ENCODE measurements at regions not wholly inside any gene's neighbourhood (a gene's known extent, or its start where the extent isn't known, plus 50 kb on each side); places are given as distances from the start of the nearest gene placed in this dataset.

DNA sequence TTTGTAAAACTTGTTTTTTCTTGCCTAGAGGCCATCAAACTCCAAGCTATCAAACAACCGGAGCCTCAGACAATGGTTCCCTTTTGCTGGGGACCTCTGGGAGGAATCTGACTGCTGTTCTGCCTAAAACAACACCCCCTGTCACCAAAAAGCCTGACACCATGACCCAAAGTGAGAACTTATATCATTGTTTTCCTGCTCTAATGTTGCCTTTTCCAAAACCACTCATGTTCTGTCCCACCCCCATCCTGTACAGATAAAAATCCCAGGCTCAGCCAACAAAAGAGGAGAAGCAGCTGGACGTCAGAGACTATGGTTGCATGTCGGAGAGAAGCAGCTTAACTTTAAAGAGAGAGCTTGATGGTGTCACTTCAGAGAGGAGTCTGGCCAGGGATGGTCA, 327.2 kb upstream of the CXADR start:
- no peak overlapping the region for H3K4me3 Mint-ChIP-seq
- no peak overlapping the region for H3K4me3 ChIP-seq
- H3K9me3 Mint-ChIP-seq, result peaks cover 7% of the 10 kb centered on the region
- H3K36me3 ChIP-seq (ENCODE audit: insufficient read depth), result no peaks in the 10 kb centered on the region
- H3K4me1 ChIP-seq (ENCODE audit: insufficient read depth), result no peaks in the 10 kb centered on the region
- H3K27me3 Mint-ChIP-seq (ENCODE audit: insufficient read depth, low read depth, poor library complexity), result no peaks in the 10 kb centered on the region
- no peak overlapping the region for H3K27ac Mint-ChIP-seq
- H3K79me2 ChIP-seq (replicated peaks; ENCODE audit: insufficient read depth), result no peaks in the 10 kb centered on the region
- DNase-seq (ENCODE audit: low spot score) (no peak), ATAC-seq (no peak)
- H3K27me3 ChIP-seq (ENCODE audit: insufficient read depth), result no peaks in the 10 kb centered on the region
- H3K36me3 Mint-ChIP-seq (ENCODE audit: low read depth), result peaks cover 1% of the 10 kb centered on the region; the same call in 2 of the 3 replicates
- H3K4me1 Mint-ChIP-seq, result no peaks in the 10 kb centered on the region
- no peaks in the 10 kb centered on the region for H3F3A ChIP-seq (replicated peaks; ENCODE audit: low read depth)
- TF ChIP-seq, protein P1, sequence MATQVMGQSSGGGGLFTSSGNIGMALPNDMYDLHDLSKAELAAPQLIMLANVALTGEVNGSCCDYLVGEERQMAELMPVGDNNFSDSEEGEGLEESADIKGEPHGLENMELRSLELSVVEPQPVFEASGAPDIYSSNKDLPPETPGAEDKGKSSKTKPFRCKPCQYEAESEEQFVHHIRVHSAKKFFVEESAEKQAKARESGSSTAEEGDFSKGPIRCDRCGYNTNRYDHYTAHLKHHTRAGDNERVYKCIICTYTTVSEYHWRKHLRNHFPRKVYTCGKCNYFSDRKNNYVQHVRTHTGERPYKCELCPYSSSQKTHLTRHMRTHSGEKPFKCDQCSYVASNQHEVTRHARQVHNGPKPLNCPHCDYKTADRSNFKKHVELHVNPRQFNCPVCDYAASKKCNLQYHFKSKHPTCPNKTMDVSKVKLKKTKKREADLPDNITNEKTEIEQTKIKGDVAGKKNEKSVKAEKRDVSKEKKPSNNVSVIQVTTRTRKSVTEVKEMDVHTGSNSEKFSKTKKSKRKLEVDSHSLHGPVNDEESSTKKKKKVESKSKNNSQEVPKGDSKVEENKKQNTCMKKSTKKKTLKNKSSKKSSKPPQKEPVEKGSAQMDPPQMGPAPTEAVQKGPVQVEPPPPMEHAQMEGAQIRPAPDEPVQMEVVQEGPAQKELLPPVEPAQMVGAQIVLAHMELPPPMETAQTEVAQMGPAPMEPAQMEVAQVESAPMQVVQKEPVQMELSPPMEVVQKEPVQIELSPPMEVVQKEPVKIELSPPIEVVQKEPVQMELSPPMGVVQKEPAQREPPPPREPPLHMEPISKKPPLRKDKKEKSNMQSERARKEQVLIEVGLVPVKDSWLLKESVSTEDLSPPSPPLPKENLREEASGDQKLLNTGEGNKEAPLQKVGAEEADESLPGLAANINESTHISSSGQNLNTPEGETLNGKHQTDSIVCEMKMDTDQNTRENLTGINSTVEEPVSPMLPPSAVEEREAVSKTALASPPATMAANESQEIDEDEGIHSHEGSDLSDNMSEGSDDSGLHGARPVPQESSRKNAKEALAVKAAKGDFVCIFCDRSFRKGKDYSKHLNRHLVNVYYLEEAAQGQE (IDR thresholded peaks at IDR 0.05; ENCODE audit: unreplicated experiment), result no peak
- TF ChIP-seq ZNF331 (CRISPR knock-in tag; IDR thresholded peaks at IDR 0.05; ENCODE audit: low read depth) (no peak), ZNF114 (CRISPR knock-in tag; IDR thresholded peaks at IDR 0.05) (no peak), CREB1 (CRISPR knock-in tag; IDR thresholded peaks at IDR 0.05; ENCODE audit: low read depth) (no peak), JUNB (IDR thresholded peaks at IDR 0.05; ENCODE audit: unreplicated experiment) (no peak), STAT1 (IDR thresholded peaks at IDR 0.05; ENCODE audit: unreplicated experiment) (no peak), EZH2phosphoT487 (IDR thresholded peaks at IDR 0.05; ENCODE audit: unreplicated experiment) (no peak), EZH2 (IDR thresholded peaks at IDR 0.05; ENCODE audit: low read depth, unreplicated experiment) (no peak)
- TF ChIP-seq, protein P2, sequence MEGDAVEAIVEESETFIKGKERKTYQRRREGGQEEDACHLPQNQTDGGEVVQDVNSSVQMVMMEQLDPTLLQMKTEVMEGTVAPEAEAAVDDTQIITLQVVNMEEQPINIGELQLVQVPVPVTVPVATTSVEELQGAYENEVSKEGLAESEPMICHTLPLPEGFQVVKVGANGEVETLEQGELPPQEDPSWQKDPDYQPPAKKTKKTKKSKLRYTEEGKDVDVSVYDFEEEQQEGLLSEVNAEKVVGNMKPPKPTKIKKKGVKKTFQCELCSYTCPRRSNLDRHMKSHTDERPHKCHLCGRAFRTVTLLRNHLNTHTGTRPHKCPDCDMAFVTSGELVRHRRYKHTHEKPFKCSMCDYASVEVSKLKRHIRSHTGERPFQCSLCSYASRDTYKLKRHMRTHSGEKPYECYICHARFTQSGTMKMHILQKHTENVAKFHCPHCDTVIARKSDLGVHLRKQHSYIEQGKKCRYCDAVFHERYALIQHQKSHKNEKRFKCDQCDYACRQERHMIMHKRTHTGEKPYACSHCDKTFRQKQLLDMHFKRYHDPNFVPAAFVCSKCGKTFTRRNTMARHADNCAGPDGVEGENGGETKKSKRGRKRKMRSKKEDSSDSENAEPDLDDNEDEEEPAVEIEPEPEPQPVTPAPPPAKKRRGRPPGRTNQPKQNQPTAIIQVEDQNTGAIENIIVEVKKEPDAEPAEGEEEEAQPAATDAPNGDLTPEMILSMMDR (conservative IDR thresholded peaks at IDR 0.05; ENCODE audit: low read depth in 2 of 2), result no peak
- peaks cover 40% of the 10 kb centered on the region for H3K9me2 ChIP-seq (ENCODE audit: insufficient read depth)
- no peaks in the 10 kb centered on the region for H4K20me1 ChIP-seq (replicated peaks; ENCODE audit: insufficient read depth)
- H3K4me2 ChIP-seq, result no peak overlapping the region
- H2AFZ ChIP-seq, result no peak overlapping the region
- H3K27ac ChIP-seq (ENCODE audit: low read depth), result no peak overlapping the region

DNA sequence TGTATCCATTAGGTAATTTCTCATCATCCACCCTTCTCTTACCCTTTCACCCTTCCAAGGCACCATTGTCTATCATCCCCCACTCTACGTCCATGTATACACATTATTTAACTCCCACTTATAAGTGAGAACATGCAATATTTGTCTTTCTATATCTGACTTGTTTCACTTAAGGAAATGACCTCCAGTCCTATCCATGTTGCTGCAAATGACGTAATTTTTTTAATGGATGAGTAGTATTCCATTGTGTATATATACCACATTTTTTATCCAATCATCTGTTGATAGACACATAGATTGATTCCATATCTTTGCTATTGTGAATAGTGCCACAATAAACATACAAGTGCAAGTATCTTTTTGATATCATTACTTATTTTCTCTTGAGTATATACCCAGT, 322.9 kb upstream of the CXADR start:
- Histone ChIP-seq H3K4me3 (no peak overlapping the region), H3K27ac (ENCODE audit: low read depth) (no peak overlapping the region), H3K4me2 (no peak overlapping the region), H3K36me3 (ENCODE audit: insufficient read depth) (no peaks in the 10 kb centered on the region), H3F3A (replicated peaks; ENCODE audit: low read depth) (no peaks in the 10 kb centered on the region), H4K20me1 (replicated peaks; ENCODE audit: insufficient read depth) (no peaks in the 10 kb centered on the region), H3K79me2 (replicated peaks; ENCODE audit: insufficient read depth) (no peaks in the 10 kb centered on the region), H3K4me1 (ENCODE audit: insufficient read depth) (no peaks in the 10 kb centered on the region), H3K9me2 (ENCODE audit: insufficient read depth) (peaks cover 27% of the 10 kb centered on the region), H3K27me3 (ENCODE audit: insufficient read depth) (no peaks in the 10 kb centered on the region), H2AFZ (no peak overlapping the region)
- no peak for ATAC-seq
- Mint-ChIP-seq H3K27me3 (ENCODE audit: insufficient read depth, low read depth, poor library complexity) (peaks cover 1% of the 10 kb centered on the region), H3K4me1 (no peaks in the 10 kb centered on the region), H3K36me3 (ENCODE audit: low read depth) (peaks cover 25% of the 10 kb centered on the region), H3K9me3 (peaks cover 43% of the 10 kb centered on the region), H3K27ac (no peak overlapping the region), H3K4me3 (no peak overlapping the region)
- no peak for DNase-seq (ENCODE audit: low spot score)
- TF ChIP-seq STAT1 (IDR thresholded peaks at IDR 0.05; ENCODE audit: unreplicated experiment) (no peak), JUNB (IDR thresholded peaks at IDR 0.05; ENCODE audit: unreplicated experiment) (no peak), EZH2phosphoT487 (IDR thresholded peaks at IDR 0.05; ENCODE audit: unreplicated experiment) (no peak), CREB1 (CRISPR knock-in tag; IDR thresholded peaks at IDR 0.05; ENCODE audit: low read depth) (no peak), EZH2 (IDR thresholded peaks at IDR 0.05; ENCODE audit: low read depth, unreplicated experiment) (no peak), ZNF114 (CRISPR knock-in tag; IDR thresholded peaks at IDR 0.05) (no peak), POLR2AphosphoS5 (IDR thresholded peaks at IDR 0.05; ENCODE audit: low read depth) (no peak), NANOG (IDR thresholded peaks at IDR 0.05; ENCODE audit: borderline replicate concordance) (no peak)
- TF ChIP-seq, protein P2 (conservative IDR thresholded peaks at IDR 0.05; ENCODE audit: low read depth in 2 of 2), result no peak
- TF ChIP-seq, protein P1 (IDR thresholded peaks at IDR 0.05; ENCODE audit: unreplicated experiment), result no peak
- TF ChIP-seq, protein P3, sequence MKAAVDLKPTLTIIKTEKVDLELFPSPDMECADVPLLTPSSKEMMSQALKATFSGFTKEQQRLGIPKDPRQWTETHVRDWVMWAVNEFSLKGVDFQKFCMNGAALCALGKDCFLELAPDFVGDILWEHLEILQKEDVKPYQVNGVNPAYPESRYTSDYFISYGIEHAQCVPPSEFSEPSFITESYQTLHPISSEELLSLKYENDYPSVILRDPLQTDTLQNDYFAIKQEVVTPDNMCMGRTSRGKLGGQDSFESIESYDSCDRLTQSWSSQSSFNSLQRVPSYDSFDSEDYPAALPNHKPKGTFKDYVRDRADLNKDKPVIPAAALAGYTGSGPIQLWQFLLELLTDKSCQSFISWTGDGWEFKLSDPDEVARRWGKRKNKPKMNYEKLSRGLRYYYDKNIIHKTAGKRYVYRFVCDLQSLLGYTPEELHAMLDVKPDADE (IDR thresholded peaks at IDR 0.05), result no peak

All from GM23338 (cell line).